SKM-1 (cell line): ENCODE measurements at regions not wholly inside any gene's neighbourhood (a gene's known extent, or its start where the extent isn't known, plus 50 kb on each side); places are given as distances from the start of the nearest gene placed in this dataset.

Source experiments
- DNase-seq: peaks from one replicate; lab custom pipeline; 2025; ENCODE audit not compliant: unreplicated experiment; lab: John Stamatoyannopoulos, UW

- DNase-seq, result no peak
Observed at GRCh38 chr6:24987446-24988115, 51.8 kb upstream of the RIPOR2 start.

DNA sequence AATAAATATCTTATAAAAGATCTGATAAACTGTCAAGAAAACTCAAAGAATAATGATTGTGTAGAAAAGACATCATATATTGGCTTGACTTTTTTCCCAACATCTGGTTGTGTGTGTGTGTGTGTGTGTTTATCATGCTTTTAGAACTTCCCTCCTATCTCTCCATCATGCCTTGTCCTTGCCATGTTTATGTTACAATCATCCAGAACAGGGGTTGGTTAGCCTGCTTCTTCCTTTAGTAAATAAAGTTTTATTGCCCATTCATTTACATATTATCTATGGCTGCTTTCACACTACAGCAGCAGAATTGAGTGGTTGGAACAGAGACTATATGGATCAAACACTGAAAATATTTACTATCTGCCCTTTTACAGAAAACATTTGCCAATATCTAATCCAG is 52.8 kb upstream of the RIPOR2 start:
- no peak for DNase-seq

DNA sequence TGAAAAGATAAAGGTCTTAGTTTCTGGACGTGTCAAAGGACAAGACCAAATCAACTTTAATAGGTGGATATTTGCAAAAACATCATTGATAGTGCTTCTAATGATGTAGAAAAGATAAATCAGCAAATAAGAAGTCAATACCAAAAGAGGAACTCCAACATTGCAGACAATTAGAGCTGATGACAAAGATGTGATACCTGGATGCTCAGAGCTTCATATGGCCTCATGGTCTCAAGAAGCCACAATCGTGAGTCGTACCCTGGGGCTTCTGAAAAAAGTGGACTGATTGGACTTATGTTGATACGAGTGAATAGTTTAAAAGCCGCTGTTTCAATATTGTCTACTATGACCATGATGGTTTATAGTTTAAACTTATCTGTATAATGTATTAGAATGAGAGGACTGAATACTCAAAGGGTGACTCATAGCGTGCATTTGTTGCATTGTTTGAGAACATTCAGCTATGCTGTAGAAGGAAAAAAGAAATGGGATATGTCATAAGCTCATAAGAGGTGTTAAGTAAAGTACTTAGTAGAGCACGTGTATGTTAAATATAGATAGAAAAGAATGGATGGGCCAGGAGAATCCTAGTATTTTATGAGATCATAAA is 54.6 kb upstream of the RIPOR2 start:
- DNase-seq, result no peak

- no peak for DNase-seq
Observed at GRCh38 chr6:24990944-24991809, 55.4 kb upstream of the RIPOR2 start.

DNA sequence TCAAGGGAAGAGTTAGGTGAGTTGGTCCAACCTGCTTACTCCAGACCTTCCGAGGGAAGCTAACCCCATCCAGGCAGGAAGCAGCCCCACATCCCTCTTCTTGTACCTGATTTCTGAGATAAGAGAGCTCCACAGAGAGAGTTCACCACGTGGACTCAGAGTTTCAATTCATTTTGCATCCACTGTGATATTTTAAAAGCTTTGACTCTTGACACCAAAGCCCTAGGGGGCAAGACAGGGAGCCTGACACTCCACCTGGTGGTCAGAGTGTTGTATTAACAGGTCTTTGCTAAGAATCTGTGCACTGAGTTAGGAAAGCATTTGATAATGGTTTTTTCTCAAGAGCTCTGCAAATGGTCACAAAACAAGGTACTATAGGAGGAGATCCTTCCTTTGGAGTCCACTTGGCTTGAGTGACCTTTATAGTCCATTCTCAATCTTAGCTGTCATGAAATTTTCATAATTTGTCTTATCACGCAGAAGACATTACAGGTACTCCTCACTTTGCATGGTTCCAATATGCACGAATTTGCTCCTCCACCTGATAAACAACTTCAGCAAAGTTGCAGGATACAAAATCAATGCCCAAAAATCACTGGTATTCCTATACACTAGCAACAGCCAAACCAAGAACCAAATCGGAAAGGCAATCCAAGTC is 56.2 kb upstream of the RIPOR2 start:
- peak; percentile 65 for DNase-seq

DNA sequence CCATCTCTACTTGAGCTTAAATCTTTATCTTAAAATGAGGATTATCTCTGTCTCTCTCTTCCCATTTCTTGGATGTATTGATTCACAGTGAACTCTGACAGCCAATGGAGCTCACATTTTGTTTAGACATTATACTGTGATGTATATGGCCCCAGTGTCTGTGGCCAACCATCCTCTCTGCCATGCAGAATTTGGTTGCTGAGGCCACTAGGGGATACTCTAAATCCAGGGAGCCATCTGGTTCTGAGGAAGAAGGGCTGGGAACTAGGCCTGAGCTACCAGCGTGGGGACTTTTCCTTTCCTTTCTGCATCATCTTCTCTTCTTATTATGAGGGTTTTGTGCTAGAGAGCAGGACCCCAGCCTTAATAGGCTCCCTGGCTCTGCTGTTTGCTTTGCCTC is 59.1 kb upstream of the RIPOR2 start:
- DNase-seq, result no peak

DNA sequence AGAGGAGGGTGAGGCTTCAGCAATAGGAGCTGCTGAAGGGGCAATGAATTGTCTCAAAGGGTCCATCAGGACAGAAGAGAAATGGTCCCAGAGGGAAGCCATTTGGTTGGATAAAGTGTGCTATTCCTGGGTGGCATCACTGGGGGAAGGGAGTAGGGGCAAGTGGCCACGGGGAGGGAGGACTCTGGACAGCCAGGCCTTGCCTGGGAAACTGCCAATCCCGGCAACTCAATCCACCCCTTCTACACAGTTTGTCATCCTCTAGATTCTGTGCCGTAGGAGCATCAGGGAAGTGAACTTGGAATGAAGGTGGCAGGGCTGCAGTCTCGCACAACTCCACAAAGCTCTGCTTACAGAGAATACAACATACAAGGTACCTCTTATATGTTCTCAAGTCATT is 59.5 kb upstream of the RIPOR2 start:
- DNase-seq, result no peak

DNA sequence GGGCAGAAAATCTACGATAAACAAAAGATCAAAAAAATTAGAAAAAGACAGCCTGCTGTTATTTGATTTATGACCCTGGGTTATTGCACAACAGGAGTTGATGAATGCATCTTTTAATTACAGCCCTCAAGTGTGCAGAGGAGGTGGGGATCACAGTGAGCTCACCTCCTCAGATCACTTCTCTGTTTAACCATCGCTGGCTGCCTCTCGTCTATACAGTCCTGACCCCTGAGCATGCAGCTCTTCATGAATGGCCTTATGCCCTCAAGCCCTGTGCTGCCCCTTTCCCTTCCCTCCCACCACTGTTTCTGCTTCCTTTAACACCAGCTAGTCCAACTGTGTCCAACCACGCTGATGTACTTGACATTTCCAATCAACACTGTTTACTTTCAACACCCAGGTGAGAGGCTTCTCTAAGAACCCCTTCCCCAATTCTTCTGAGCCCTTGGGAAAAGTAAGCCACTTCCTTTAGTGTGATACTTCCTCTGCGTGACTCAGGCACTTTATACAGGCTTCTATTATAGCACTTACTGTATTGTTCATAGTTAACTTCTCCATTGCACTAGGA is 60.6 kb upstream of the RIPOR2 start:
- peak; percentile 43 for DNase-seq

GRCh38 chr6:24997231-24997630 is 61.5 kb upstream of the RIPOR2 start:
- peak; percentile 29 for DNase-seq

- DNase-seq, result no peak
Observed at GRCh38 chr6:24997905-24998304, 62.1 kb upstream of the RIPOR2 start.

GRCh38 chr6:25002326-25003091 is 66.7 kb upstream of the RIPOR2 start:
- DNase-seq, result no peak

DNA sequence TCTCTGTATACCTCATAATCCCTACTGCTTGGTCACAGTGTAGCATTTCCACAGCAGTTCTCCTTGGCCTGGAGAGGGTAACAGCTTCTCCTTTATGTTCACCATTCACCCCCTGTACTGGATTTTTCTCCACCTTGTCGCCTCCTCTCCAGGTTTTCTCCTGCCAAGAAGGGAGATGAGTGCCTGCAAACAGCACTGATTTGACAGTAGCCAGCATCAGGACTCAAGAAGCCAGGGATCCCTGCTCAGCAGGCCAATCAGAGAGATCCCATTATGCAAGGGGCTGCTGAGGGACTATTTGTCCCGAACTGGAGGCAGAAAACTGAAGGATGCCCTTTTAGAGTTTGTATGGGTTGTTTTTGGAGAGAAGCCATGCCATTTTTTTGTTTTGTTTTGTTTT is 68.6 kb upstream of the RIPOR2 start:
- no peak for DNase-seq

- no peak for DNase-seq
Observed at GRCh38 chr6:25005010-25005409, 69.2 kb upstream of the RIPOR2 start.

GRCh38 chr6:25006075-25006474 is 70.3 kb upstream of the RIPOR2 start:
- no peak for DNase-seq

DNA sequence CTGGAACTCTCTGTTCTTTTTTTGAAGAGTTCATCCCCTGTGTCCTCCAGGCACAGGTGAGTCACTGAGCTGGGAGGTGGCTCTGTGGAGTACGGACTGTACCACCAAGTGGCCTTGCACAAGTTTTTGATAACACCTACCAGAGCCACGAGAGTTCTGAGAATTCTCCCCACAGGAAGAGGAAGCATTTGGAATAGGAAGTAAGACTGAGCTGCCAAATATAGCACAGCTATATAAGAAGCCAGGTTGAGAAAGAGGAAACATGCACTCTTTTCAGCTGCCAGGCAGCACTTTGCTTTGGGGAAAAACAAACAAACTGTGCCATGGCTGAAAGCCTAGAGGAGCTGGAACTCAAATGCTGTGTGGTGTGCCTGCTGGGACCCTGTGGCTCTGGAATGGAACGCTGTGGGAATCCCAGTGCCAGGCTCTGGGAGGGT is 70.8 kb upstream of the RIPOR2 start:
- DNase-seq, result peak; percentile 95

DNA sequence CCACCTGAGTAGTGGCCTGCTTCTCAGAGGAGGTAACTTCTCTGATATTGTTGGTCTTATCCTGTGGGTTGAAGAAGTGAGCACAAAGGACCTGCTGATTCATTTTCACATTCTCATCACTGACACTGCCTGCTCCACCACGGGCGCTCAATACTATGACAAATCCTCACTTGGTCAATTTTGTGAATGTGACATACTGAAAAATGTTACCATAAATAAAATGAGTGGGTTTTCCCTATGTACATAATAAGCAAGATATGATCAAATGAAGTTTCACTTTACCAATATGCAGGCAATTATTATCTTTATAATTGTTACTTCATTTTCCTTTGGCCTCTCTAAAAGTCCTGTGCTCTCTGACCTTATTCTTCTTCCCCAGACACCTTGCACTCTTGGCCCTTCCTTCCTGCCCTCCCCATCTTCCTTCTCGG is 71.5 kb upstream of the RIPOR2 start:
- no peak for DNase-seq

- DNase-seq, result no peak
Observed at GRCh38 chr6:25008707-25009392, 73.1 kb upstream of the RIPOR2 start.

DNA sequence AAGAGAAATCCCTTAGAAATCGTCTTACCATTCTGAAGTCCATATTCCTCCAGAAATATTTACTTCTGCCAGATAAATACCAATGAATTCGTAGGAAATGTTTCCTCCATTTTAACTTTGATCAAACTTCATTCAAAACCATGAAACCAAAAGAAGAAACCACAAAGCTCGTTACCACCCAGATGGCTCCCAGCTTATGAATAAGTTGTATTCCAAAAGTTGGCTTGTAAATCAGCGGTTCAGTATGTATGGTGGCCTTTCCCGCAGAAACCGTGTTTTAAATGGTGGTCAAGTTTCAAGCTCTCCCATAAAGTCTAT is 73.6 kb upstream of the RIPOR2 start:
- no peak for DNase-seq

- DNase-seq, result no peak
Observed at GRCh38 chr6:25010176-25010575, 74.4 kb upstream of the RIPOR2 start.
